ENCODE measurements at regions not wholly inside any gene's neighbourhood (a gene's known extent, or its start where the extent isn't known, plus 50 kb on each side); places are given as distances from the start of the nearest gene placed in this dataset.

- TF ChIP-seq CTCF (IDR thresholded peaks at IDR 0.05; ENCODE audit: insufficient read depth, low read length, poor library complexity, severe bottlenecking) (no peak), EZH2phosphoT487 (conservative IDR thresholded peaks at IDR 0.05; ENCODE audit: low read length) (no peak)
Measured at GRCh38 chr1:238811211-238811879, 575.0 kb upstream of the CHRM3 start.
